Cardiac fibroblast (primary cell): ENCODE measurements at regions not wholly inside any gene's neighbourhood (a gene's known extent, or its start where the extent isn't known, plus 50 kb on each side); places are given as distances from the start of the nearest gene placed in this dataset.

Source experiments
- DNase-seq, 2 donors: peaks; one replicate each; pipeline versions ENCODE4 v3.0.0 to v3.0.0-alpha.2; 2010; ENCODE audit warnings: low read depth in 2 of 2
- H3K4me3 ChIP-seq, 2 donors: replicated peaks in 1 of 2; 1 replicate in 1 of 2; 2 replicates in 1 of 2; pipeline ENCODE4 v1.5.1; 2011; ENCODE audit warnings: low read depth in 2 of 2, low read length in 2 of 2, mild to moderate bottlenecking in 2 of 2, moderate library complexity in 1 of 2
- TF ChIP-seq, protein P1 (sequence below): IDR thresholded peaks from one replicate; pipeline ENCODE4 v1.5.1; 2011; ENCODE audit warnings: low read depth, mild to moderate bottlenecking, low read length, inconsistent platforms

- H3K4me3 ChIP-seq = no peak overlapping the region
- TF ChIP-seq, protein P1, sequence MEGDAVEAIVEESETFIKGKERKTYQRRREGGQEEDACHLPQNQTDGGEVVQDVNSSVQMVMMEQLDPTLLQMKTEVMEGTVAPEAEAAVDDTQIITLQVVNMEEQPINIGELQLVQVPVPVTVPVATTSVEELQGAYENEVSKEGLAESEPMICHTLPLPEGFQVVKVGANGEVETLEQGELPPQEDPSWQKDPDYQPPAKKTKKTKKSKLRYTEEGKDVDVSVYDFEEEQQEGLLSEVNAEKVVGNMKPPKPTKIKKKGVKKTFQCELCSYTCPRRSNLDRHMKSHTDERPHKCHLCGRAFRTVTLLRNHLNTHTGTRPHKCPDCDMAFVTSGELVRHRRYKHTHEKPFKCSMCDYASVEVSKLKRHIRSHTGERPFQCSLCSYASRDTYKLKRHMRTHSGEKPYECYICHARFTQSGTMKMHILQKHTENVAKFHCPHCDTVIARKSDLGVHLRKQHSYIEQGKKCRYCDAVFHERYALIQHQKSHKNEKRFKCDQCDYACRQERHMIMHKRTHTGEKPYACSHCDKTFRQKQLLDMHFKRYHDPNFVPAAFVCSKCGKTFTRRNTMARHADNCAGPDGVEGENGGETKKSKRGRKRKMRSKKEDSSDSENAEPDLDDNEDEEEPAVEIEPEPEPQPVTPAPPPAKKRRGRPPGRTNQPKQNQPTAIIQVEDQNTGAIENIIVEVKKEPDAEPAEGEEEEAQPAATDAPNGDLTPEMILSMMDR = no peak
- peak in 1 of 2 donors; percentile 14 for DNase-seq
These were observed 95.8 kb downstream of the ERMARD start for GRCh38 chr6:169847141-169847674.

- TF ChIP-seq, protein P1 = no peak
- no peak for DNase-seq
- H3K4me3 ChIP-seq = no peak overlapping the region
These were observed 95.0 kb downstream of the ERMARD start for GRCh38 chr6:169846286-169847056.

- no peak overlapping the region for H3K4me3 ChIP-seq
- TF ChIP-seq, protein P1 = no peak
- DNase-seq = no peak
These were observed 94.2 kb downstream of the ERMARD start for GRCh38 chr6:169845426-169846285.

DNA sequence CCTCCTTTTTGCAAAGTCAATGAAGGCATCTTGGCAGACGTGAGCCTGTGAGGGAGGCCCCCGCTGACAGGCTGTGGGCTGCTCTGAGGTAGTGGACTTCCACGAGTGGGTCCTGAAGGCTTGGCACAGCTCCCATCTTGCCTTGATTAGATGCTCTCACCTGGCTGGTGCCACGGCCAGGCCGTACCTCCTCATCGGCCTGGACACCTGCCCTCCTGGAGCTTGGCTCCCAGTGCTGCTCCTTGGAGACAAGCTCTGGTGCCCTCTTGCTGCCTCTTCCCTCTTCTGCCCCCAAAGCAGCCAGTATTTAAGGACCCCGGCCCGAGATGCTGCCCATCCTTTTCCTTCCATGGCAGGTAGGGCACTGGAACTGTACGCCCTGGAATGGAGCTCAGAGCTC, 93.5 kb downstream of the ERMARD start:
- no peak overlapping the region for H3K4me3 ChIP-seq
- no peak for DNase-seq

DNA sequence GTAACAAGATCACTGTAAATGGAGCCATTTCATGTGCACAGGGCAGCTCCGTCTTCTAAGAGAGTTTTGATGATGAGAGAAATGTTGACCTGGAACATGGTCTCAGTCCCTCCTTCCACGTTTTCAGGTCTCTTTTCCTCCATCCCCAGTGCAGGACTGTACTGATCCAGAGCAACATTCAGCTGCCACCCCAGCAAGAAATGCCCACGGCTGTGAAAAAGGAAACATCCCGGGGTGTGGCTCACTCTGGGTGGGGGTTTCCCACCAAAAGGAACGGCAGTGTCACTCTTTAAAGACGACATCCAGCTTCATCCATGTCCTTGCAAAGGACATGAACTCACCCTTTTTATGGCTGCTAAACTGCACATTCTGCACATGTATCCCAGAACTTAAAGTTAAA, 92.6 kb downstream of the ERMARD start:
- TF ChIP-seq, protein P1 = no peak
- no peak overlapping the region for H3K4me3 ChIP-seq
- DNase-seq = no peak

More for the DNA sequence above, 93.5 kb downstream of the ERMARD start:
- TF ChIP-seq, protein P1 = no peak

GRCh38 chr6:169843110-169843509, 91.7 kb downstream of the ERMARD start:
- TF ChIP-seq, protein P1 = no peak
- no peak overlapping the region for H3K4me3 ChIP-seq
- DNase-seq = no peak
